ENCODE measurements at regions not wholly inside any gene's neighbourhood (a gene's known extent, or its start where the extent isn't known, plus 50 kb on each side); places are given as distances from the start of the nearest gene placed in this dataset.

DNA sequence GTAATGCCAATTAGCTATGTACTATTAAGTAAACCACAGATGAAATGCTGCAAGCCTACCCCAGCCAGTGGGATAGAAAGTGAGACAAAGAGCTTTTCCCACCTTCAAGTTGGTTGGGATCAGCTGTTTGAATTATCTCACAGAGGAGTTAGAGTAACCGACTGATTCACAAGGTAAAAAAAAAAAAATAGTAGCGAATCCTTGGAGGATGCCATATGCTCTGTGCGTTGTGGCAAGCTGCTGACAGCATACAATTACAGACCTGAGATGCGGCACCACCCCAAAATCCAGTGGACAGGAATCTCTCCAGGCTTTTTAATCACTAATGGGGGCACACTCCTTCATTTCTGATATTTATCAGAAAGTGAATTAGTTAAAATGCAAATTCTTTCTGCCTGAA lies 157.0 kb upstream of the RMST start:
- TF ChIP-seq, protein P1, sequence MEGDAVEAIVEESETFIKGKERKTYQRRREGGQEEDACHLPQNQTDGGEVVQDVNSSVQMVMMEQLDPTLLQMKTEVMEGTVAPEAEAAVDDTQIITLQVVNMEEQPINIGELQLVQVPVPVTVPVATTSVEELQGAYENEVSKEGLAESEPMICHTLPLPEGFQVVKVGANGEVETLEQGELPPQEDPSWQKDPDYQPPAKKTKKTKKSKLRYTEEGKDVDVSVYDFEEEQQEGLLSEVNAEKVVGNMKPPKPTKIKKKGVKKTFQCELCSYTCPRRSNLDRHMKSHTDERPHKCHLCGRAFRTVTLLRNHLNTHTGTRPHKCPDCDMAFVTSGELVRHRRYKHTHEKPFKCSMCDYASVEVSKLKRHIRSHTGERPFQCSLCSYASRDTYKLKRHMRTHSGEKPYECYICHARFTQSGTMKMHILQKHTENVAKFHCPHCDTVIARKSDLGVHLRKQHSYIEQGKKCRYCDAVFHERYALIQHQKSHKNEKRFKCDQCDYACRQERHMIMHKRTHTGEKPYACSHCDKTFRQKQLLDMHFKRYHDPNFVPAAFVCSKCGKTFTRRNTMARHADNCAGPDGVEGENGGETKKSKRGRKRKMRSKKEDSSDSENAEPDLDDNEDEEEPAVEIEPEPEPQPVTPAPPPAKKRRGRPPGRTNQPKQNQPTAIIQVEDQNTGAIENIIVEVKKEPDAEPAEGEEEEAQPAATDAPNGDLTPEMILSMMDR (optimal IDR thresholded peaks at IDR 0.05 in 1 of 3, IDR thresholded peaks at IDR 0.05 in 1 of 3, conservative IDR thresholded peaks at IDR 0.05 in 1 of 3; ENCODE audit: extremely low read depth in 1 of 3, insufficient read depth in 2 of 3, low read length in 3 of 3): no peak
- no peak for TF ChIP-seq EZH2 (IDR thresholded peaks at IDR 0.05; ENCODE audit: low read length)
